ENCODE measurements at regions not wholly inside any gene's neighbourhood (a gene's known extent, or its start where the extent isn't known, plus 50 kb on each side); places are given as distances from the start of the nearest gene placed in this dataset.
"Not testable (repeated sequence)": the region's sequence is repeated elsewhere in the genome, so short reads cannot be mapped to it uniquely, and the experiment has no call there.

DNA sequence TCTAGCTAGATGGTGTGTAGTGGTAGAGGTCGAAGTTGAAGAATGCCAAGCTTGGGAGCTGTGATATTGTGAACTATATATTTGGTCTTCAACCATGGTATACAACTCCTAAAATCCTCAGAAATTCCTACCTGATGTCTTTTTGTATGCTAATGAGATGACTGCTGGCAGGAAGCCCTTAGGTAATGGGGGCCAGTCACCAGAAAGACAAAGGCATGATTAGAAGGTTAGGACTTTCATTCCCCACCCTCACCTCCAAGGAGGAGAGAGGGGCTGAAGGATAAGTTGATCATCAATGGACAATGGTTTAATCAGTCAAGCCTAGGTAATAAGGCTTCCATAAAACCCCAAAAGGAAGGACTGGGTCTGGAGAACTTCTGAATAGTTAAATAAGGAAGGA lies 285.7 kb upstream of the POU5F2 start:
- no peak for DNase-seq

DNA sequence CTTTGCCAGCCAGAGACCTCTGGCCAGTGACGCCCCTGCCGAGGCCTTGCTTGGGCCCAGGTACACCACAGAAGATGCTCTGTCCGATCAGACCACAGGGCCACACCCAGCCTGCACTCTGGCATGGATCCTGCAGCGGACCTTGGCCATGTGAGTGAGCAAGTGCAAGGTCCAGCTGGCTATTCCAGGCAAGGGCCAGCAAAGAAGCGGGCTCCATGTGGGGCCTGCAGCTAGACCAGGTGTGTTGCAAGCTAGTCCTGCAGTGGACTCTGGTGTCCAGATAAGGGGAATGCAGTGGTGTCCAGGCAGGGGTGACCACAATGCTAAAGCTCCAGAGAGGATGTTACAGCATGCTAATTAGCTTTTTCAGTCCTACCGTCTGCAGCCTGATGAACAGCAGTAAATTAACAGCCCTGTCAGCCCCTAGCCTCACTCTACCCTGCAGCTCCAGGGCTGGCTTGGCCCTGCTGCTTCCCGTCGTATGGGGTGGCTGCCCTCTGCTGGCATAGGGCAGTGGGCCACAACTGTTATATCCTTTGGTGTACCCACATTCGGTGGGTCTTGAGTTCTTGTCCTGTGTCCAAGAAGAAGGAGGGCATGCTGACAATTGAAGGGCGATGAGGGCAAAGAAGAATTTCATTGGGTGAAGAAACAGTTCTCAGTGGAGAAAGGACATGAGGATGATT lies 284.5 kb upstream of the POU5F2 start:
- no peak for DNase-seq

DNA sequence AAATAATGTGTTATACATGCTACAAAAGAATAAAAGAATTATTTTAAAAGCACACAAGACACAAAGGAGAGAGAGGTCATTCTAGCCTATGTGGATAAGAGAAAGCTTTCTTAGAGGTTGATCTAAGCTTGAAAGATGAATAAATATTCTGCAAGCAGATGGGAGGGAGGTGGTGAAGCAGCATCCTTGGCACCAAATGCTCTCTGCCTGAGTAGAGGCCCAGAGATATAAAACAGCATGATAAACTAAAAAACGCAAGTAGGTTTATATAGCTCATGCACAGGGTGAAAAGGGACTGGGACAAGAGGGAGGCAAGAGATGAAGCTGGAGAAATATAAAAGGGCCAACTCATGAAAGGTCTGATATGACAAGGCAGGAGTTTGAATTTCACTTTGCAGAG lies 283.2 kb upstream of the POU5F2 start:
- no peak for DNase-seq

DNA sequence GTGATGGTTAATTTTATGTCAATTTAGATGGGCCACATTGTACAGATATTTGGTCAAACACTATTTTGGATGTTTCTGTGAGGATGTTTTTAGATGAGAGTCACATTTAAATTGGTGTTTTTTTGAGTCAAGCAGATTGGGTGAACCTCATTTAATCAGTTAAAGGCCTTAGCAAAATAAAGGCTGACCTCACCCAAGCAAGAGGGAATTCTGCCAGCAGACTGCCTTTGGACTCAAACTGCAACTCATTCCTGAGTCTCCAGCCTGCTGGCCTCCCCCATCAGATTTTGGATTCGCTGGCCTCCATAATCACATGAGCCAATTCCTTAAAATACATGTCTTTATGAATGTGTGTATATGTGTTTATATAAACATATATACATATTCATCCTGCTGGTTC lies 282.7 kb upstream of the POU5F2 start:
- no peak for DNase-seq

DNA sequence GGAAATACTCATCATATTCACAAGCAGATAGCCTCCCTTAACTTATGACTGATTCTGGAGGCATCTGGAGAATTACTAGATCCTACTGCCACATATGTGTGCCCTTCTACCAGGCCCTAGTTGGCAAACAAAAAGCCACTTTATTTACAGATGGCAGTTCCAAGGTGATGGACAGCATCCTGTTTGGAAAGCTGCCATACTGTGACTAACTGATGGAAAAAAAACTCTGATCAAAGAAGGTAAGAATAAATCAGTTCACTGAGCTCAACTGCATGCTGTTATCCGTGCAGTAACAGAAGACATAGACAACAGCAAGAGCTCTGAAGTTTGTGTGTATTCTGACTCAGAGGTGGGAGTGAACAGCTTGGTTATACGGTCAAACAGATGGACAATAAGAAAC lies 279.8 kb upstream of the POU5F2 start:
- no peak for DNase-seq

DNA sequence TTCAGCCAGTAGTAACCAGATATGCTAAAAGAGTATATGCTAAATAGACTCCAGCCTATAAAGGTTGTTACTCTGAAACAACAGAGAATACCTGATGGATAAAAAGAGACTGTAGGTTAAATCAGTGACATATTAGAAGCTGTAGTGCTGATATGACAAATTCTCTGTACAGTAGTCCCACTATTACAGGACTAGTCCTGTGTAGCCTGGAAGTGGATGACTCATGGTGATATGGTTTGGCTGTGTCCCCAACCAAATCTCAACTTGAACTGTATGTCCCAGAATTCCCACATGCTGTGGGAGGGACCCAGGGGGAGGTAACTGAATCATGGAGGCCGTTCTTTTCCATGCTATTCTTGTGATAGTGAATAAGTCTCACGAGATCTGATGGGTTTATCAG lies 276.2 kb upstream of the POU5F2 start:
- DNase-seq = no peak

DNA sequence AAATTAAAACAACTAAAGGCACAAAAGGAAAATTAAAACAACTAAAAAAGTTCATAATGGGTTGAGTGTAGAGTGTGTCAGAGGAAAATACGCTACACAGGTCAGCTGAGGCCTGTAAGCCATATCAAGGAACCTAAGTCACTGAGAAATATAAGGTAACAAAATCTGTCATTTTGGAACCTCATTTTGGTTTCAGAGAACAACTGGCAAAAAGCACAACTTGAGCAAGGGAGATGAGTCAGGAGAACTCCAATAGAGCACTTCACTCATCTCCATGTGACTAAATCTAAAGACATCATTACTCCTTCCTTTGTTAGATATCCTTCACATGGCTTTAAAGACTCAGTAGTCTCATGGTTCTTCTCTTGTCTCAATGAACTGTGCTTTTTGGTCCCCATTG lies 269.4 kb upstream of the POU5F2 start:
- no peak for DNase-seq

DNA sequence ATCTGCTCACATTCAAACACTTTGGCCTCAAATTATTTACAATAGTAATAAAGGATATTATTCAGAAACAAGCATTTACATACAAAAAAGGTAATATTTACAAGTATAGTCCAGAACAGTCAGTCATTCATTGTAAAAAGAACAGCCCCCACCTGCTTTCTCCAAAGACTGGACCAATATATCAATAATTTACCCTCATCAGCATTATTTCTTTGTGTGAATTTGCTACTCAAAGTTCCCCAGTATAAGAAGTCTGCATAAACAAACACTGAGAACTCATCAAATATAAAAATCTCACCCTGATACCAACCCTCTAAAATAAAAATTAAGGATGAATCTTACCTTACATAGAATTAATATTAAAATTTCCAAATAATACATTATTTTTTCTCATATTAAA lies 267.8 kb upstream of the POU5F2 start:
- DNase-seq = no peak

DNA sequence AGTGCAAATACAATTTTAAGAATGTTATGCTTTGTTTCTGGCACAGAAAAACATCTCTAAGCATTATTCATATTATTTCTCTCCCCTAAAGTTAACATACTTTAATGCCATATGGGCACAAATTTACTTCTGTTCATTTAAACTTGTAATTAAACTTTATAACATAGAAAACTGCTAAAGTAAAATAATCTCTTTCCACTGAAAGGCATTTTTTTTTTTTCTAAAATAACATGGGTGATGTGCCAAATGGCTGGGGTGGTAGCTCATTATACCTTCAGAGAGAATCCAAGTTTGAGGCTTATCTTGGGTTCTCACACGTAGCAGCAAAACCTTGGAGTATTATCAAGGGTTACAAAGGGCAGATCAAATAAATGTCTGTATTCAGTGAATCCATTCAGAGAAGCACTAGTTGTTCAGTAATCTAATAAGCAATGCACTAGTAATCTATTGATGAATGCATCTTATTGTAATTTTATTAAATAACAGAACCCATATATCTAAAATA lies 257.6 kb upstream of the POU5F2 start:
- no peak for DNase-seq

DNA sequence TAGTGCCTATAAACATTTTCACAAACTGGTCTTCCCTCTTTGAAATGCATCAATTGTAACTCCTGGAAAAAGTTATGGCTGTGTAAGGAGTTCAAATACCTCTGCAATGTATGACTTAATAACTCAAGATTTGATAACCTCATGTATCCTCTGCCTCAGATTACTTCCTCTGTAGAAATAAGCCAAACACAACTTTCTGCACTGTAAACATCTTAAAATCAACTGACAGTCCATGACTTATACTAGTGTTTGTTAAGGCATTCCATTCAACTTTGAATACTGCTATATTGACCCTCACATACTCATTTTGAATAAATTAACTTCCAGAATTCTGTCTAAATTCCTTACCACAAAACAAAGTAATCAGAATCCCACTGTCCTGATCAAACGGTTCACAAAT lies 256.2 kb upstream of the POU5F2 start:
- no peak for DNase-seq

DNA sequence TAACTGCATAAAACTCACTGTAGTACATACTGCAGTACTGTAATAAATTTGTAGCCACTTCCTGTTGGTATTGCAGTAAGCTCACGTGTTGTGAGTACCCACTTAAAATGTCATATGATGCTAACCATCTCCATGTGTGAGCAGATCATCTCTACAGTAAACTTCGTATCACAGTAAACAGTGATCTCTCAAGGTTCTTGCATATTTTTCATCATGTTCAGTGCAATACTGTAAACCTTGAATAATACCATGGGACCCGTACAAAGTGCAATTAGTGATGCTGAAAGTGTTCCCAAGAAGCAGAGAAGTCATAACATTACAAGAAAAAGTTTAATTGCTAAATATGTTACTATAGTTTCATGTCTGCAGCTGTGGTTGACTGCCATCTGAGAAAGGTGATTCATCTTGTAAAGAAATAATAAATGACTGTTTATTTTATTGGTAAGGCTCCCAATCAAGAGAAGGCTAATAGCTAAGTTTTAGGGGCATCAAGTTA lies 253.8 kb upstream of the POU5F2 start:
- DNase-seq = no peak

DNA sequence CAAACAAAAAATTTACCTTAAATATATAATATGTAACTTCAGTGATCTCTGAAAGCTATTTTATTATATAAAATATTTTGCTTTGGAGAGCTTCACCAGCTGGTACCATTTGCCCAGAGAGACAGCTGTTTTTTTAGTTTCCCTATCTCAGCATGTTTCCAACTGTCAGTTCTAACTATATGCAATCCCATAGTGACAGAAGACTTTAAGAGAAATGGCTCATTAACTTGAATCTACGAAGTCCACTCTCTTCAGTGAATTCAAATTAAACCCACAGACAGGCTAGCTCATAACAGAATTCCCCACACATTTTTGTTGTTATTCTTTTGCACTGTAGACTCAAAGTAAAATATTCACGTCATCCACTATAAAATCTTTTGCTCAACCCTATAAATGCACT lies 251.8 kb upstream of the POU5F2 start:
- no peak for DNase-seq

DNA sequence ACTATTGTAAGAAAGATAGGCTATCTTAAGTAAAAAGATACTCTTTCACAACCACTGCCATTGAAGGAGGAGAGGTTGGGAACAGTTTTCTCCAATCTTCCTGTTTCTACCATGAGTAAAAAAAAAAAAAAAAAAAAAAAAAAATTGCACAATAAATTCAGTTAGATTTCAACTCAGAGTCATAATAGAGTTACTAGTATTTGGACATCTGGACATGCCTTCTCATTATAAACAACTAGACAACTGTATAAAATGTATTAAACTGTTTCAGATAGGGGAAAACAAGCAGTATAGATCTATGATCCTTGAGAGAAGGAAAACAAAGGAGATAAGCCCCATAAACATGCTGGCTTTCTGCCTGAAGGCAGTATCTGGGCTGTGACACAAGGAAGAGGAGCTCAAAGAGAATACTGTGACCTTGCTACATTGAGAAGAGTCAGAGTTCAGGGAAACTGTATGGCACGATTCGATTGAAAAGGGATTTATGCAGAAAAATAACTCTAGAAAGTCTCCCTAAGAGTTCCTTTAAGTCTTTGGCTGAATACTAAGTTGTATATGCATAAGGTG lies 249.2 kb upstream of the POU5F2 start:
- DNase-seq = no peak

DNA sequence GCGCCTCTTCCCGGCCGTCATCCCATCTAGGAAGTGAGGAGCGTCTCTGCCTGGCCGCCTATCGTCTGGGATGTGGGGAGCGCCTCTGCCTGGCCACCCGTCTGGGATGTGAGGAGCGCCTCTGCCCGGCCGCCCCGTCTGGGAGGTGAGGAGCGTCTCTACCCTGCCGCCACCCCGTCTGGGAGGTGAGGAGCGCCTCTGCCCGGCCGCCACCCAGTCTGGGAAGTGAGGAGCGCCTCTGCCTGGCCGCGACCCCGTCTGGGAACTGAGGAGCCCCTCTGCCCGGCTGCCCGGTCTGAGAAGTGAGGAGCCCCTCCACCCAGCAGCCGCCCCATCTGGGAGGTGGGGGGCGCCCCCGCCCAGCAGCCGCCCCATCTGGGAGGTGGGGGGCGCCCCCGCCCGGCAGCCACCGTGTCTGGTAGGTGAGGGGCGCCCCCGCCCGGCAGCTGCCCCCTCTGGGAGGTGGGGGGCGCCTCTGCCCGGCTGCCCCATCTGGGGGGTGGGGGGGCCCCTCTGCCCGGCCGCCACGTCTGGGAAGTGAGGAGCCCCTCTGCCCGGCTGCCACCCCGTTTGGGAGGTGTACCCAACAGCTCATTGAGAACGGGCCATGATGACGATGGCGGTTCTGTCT lies 244.7 kb upstream of the POU5F2 start:
- not testable (repeated sequence) for DNase-seq

DNA sequence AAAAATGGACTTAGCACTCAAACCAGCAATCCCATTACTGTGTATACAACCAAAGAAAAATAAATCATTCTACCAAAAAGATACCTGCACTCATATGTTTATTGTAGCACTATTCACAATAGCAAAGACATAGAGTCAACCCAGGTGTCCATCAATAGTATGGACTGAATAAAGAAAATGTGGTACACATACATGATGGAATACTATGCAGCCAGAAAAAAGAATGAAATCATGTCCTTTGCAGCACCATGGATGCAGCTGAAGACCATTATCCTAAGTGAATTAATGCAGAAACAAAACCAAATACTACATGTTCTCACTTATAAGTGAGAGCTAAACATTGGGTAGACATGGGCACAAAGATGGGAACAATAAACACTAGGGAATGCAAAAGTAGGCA lies 236.8 kb upstream of the POU5F2 start:
- DNase-seq = no peak

DNA sequence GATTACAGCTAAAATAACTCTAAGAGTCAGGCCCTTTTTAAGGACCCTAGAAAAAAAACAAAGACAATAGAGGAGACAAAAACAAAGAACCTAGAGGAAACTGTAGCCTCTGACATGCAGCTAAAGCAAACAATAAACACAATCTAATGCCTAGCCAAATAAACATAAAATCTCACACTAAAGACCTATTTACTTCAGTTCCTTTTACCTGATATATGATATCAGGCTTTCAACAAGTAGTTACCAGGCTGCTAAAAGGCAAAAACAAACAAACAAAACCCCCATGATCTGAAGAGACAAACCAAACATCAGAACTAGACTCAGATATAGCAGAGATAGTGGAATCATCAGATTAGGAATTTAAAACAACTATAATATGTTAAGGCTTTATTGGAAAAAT lies 226.5 kb upstream of the POU5F2 start:
- DNase-seq = no peak

DNA sequence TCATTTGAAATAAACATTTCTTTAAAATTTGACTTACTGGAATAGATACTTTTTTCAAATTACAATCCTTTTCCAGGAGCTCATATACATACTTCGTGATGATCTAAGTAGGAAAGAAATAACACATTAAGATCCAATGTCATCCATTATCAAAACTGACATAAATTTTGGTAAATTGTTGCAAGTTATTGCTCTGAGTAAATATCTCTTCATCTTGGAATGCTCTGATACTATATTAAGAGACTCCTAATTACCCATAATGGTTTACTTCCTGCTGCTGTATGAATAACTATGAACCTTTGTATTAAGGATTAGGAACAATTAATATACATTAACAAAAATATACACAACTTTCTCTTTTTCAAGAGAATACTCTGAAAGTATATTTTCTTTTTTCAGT lies 223.0 kb upstream of the POU5F2 start:
- no peak for DNase-seq

DNA sequence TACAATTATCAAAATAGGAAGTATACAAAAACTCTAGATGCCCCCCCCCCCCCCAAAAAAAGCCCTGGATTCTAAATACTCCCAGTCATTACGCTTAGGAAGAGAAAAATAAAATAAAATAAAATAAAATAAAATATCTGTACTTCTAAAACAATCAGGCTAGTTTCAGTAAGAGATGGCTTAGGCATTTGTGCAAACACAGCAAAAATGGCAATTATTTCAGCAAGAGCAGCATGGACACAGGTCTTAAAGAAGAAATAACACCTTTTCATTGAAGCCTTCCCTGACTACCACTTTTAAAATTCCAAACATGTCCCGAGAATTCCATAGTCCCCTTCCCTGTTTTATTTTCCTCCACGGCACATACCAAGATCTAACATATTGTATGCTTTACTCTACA lies 218.6 kb upstream of the POU5F2 start:
- DNase-seq = no peak

DNA sequence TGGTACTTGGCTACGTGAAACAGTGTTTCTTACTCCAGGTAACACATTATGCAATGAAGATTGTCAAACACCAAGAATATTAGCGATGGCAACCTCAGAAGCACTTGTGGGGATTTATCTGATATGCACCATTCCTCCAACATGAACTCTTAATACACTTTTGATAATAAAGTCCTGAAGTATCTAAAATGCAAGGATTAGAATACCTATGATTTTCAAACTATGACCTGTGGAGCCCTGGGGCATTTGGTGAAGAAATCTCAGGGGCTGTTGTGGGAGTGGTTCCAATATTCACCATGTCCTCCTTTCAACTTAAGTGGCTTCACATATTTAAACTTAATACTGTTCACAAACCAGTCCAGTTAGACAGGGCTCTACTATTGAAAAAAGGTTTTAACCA lies 214.6 kb upstream of the POU5F2 start:
- DNase-seq = no peak

DNA sequence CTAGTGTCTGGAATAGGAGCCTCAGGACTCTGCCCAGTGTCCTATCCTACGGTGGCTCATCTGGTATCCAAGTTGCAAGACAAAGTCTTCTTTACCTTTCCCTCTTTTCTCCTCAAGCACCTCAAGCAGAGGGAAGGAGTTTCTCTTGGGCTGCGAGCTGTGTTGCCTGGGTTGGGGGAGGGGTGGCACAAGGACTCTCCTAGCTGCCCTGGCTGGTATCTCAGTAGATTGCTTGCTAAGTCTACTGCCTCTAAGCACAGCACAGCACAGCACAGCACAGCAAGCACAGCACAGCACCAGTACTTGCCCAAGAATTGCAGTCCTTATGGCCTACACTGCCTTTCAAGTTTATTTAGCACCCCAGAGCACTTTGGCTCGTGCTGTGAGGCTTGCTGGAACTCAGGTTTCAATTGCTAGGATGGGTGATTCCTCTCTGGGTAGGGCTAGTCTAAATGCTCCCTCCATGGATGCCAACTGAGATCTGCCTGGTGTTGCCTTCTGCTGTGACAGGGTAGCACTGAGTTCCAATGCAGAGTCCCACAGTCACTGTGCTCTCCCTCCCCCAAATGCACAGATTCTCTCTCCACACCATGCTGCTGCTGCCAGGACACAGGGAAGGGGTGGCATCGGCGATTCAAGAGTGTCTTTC lies 213.1 kb upstream of the POU5F2 start:
- DNase-seq = no peak

DNA sequence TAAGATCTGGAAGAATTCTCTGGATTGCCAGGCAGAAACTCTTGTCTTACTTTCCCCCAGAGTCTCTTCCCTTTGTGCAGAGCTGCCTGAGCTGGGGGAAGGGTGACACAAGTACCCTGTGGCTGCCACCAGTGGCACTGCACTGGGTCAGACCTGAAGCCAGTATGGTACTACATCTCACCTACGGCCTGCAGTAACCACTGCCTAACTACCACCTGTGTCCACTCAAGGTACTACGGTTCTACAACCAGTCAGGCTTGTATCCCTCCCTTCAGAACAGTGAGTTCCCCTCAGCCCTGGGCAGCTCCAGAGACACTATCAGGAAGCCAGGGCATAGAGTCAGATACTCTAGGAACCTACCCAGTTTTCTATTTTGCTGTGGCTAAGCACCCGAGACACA lies 212.0 kb upstream of the POU5F2 start:
- no peak for DNase-seq

DNA sequence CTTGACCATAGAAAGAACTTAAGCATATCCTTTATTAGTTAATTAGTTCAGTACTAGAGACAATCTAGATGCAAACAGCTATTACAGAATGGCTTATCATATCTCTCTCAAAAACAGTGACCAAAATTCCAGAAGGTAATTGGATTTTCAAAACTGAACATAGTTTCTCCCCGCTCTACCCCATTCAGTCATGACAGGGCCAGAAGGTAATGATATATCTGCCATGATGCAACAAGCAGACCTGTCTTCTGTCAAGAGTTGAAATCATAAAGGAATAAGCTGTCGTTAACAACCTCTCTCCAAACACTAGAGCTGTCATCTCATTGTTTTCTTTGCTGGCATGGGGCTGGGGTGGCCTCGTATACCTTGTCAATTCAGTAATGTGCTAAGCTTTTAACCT lies 200.5 kb upstream of the POU5F2 start:
- no peak for DNase-seq
